HG03520 (cell line): ENCODE measurements at regions not wholly inside any gene's neighbourhood (a gene's known extent, or its start where the extent isn't known, plus 50 kb on each side); places are given as distances from the start of the nearest gene placed in this dataset.
A peak's percentile ranks its signal among the peaks of the same experiment; 100 is the strongest.

Experiments used
- ATAC-seq: cut with Tn5 transposase; IDR thresholded peaks from one replicate; pipeline ENCODE4 v1.9.1; 2021; ENCODE audit warnings: mild to moderate bottlenecking, moderate library complexity; ENCODE audit not compliant: unreplicated experiment

GRCh38 chr2:188039307-188039706 is 252.4 kb upstream of the GULP1 start:
- no peak for ATAC-seq

DNA sequence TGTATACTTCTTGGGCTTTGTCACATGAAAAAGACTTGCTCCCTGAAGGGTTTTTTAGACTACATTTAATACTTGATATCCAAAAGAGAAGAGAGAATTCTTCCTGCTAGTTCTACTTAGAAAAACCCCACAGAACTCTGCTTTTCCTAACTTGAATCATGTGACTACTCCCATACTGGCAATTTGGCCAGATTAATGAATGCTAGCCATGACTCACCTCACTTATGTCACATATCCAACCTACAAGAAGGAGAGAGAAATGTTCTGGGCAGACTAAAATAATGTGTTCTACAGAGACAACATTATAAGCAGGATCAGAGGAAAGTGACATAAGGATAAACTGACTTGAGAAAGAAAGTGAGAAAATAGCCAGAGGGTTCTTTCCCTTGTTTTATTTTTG is 249.3 kb upstream of the GULP1 start:
- no peak for ATAC-seq

DNA sequence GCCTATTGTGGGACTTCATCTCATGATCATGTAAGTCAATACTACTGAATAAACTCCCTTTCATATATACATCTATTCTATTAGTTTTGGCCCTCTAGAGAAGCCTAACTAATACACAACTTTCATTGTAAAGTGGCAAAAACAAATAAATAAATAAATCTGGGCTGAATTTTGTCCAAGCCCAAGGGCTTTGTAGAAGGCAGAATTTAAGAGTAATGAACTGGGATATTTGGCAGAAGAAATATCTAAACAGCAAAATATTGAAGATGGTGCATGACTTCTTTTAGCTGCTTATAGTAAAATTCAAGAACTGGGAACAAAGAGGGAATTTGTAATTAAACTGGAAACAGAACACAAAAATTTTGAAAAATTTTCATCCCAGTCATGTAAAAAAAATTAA is 246.7 kb upstream of the GULP1 start:
- no peak for ATAC-seq

- ATAC-seq: no peak
Observed at GRCh38 chr2:188046437-188046836, 245.2 kb upstream of the GULP1 start.

- ATAC-seq: no peak
Observed at GRCh38 chr2:188047735-188048134, 243.9 kb upstream of the GULP1 start.

DNA sequence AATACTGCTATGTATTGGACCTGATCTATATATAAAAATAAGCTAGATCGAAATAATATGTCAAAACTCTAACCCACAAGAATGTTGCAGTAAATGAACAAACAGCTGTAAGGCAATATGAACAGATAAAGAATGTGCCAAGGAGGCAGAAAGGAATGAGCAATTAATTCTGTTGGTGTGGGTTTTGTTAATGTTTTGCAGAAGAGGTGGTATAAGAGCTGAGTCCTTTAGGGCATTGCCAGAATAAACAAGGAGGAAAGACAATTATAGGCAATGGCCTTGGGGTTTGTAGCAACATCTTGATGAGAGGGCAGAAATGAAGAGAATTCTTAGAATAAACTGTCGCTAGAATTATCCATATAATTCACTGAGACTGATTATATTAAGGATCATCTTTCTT is 240.9 kb upstream of the GULP1 start:
- no peak for ATAC-seq

GRCh38 chr2:188051706-188052105 is 240.0 kb upstream of the GULP1 start:
- no peak for ATAC-seq

DNA sequence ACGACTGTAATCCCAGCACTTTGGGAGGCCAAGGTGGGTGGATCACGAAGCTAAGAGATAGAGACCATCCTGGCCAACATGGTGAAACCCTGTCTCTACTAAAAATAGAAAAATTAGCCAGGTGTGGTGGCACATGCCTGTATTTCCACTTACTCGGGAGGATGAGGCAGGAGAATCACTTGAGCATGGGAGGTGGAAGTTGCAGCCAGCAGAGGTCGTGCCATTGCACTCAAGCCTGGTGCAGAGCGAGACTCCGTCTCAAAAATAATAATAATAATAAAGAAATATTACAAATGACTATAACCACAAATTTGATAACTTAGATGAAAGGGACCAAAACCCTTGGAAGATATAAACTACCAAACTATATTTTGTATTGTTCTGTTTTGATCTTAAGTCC is 226.3 kb upstream of the GULP1 start:
- no peak for ATAC-seq

DNA sequence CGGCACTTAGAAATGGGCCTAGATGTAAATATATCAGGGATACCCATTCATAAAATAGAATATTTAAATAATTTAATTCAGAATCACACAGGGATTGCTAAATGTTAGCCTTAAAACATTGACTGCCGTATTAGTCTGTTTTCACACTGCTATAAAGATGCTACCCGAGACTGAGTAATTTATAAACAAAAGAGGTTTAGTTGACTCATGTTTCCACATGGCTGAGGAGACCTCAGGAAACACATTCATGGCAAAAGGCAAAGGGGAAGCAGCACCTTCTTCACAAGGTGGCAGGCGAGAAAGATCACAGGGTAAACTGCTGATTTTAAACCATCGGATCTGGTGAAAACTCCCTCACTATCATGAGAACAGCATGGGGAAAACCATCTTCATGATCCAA is 223.6 kb upstream of the GULP1 start:
- no peak for ATAC-seq

GRCh38 chr2:188076149-188077056 is 215.3 kb upstream of the GULP1 start:
- peak; percentile 89 for ATAC-seq

DNA sequence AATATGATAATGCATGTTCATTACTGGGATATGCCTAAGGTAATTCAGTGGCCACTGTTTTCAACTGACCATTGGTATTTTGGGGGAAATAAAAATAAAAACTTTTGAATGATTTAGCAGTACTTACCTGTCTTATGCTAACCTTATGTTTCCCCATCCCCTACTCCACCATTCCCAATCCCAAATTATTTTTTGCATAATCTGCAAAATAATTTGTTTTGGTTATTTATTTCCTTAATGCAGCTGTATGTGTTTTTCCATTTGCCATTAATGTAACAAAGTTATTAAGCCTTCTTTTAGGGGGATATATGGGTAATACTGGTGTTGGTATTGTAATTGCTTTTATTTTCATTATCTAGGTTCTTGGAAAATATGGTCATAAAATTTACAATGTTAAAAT is 213.9 kb upstream of the GULP1 start:
- ATAC-seq: no peak

DNA sequence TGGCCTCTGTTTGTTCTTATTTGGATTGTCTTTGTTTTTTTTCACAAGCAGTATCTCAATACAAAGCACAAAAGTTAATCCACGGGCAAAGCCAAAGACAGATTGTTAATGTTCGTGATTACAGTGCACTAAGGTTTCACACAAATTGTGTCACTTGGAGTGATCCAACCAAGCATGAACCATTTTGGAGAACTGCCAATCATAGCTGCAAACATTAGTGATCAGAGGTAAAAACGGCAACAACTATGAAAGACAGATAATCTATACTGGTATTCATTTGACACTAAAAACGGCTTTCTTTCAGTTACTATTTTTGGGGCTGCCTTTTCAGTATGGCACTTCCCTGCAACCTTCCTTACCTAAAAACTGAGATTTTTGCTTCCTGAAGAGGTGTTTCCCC is 213.1 kb upstream of the GULP1 start:
- no peak for ATAC-seq

DNA sequence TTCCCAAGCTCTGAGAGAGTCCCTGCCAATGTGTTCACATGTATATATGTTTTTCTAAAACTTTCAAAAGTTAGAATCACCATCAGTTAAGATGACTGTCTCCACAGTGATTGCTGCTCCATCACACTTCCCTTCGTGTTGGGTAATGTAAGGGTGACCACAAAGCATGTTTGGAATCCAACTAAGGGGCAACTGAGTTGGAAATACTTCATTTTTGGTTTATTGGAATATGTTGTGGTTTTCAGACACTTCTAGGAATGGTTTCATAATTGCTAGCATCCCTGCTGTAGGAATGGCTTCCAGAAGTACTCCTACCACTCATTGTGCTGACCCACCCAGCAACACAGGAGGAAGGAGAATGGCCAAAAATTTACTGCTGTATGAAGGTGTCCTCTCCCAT is 212.5 kb upstream of the GULP1 start:
- ATAC-seq: no peak

GRCh38 chr2:188085421-188085820 is 206.3 kb upstream of the GULP1 start:
- ATAC-seq: no peak

DNA sequence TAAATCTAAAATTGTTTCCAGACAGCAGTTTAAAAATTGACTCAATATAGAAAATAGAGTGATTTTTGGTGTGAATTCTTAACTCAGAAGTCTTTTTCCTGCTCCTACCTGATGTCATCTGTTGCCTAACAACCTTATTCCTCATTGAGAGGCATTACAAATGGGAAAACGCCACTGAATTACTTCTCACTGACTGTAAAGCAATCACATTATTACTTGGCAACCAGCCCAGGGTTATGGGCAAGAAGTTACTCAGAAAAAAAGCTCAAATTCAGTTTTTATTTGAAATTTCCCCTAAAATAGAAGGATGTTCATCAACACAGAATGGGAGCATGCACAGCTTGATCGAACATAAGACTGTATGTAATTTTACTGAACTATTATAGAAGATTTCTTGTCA is 201.8 kb upstream of the GULP1 start:
- no peak for ATAC-seq

DNA sequence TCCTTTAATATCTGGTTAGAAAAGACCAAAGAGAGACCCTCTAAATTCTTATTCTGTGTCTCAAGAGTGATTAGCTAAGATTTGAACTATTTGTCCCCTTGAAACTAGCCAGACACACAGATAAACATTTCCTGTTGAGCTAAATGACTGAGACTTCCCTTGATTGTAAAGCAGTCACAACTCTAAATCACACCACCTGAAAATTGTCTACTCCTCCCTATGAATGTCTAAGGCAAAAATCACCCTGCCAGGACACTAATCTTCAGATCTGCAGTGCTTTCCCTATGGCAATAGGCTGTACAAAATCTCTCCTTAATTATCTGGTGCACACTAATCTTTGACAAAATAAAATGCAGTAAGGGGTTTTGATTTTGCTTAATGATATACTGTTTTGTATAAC is 200.5 kb upstream of the GULP1 start:
- ATAC-seq: no peak

GRCh38 chr2:188092734-188093133 is 198.9 kb upstream of the GULP1 start:
- ATAC-seq: no peak

GRCh38 chr2:188096910-188097309 is 194.8 kb upstream of the GULP1 start:
- ATAC-seq: no peak

GRCh38 chr2:188102881-188103280 is 188.8 kb upstream of the GULP1 start:
- ATAC-seq: no peak

DNA sequence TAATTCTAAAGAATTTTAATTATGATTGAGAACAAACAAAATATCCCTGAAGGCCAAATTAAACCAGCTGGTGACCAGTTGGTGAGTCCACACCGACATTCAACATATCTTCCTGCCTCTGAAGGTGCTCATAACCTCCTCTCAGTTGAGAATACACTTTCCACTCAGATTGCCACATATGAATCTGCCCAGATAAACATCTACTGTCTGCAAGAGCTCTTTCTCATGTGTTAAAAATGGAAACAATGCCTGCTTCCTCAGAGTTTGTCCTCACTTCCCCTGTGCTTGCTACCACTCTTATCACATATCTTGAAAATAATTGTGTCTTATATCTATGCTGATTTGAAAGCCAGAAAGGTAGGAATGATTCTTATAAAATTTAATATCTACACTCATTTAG is 177.7 kb upstream of the GULP1 start:
- ATAC-seq: no peak

DNA sequence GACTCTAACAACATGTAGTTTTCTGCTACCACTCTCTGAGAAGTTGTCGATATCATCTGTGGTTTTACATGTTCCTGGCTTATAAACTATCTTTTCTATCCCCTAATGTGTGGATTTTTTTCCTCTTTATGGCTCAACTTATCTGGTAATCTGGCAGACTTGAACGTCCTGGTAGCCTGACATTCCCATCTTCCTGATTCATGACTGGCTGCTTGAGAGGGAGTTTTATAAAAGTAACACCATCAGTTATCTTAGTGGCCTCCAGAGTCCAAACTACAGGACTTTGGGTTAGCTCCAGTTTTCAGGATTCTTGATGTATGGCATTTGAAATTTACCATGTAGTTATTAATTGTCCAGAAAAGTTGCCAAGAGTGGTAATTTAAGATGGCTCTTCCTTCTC is 174.0 kb upstream of the GULP1 start:
- no peak for ATAC-seq

GRCh38 chr2:188118431-188118830 is 173.2 kb upstream of the GULP1 start:
- ATAC-seq: no peak
